ENCODE measurements at regions not wholly inside any gene's neighbourhood (a gene's known extent, or its start where the extent isn't known, plus 50 kb on each side); places are given as distances from the start of the nearest gene placed in this dataset.

DNA sequence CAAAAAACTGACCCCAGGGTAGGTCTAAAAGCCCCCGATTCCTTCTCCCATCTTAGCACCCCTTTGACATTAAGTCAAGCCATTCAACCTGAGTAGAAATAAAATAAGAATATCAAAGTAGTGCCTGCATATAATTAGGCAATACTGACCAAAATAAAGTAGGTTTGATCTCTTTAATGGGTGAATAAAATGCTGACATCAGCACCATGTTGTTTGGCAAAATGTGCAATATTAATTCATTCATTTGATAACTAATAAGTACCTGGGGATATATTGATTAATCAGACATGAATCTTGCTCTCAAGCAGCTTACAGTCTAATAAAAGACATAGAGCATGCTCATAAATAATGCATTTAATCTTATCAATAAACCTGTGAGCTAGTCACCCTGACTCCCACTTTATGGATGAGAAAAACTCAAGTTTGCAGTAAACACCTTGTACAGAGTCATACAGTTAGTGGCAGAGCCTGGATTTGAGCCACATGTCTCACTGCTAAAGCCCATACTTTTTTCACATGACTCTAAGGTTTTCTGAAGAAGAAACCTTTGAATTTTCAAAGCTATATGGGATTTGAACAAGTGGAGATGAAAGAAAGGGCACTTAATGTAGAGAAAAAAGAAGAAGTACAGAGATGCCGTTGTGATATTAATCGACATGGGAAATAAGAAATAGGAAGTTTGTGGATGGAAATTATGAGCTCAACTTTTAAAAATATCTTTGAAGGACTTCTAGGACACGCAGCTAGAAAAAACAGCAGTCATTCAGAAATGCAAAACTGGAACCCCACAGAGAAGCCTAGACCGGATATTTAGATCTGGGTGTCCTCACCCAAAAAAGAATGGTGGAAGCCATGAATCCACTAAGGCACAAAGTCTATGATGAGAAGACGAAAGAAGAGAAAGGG, 183.9 kb downstream of the TOMM20 start:
- Mint-ChIP-seq H3K4me1 (ENCODE audit: low read depth) (peaks cover 16% of the 10 kb centered on the region), H3K27ac (peak overlapping the region; percentile 83), H3K36me3 (ENCODE audit: low read depth) (peaks cover 2% of the 10 kb centered on the region), H3K4me3 (no peak overlapping the region), H3K27me3 (no peaks in the 10 kb centered on the region), H3K9me3 (peaks cover 12% of the 10 kb centered on the region)
- POLR2A ChIA-PET = interaction anchor here (1.0 to 1.1 kb wide), 3 partner anchors 15 to 173 kb away, joined by 3 to 4 read pairs (median 3); no protein-coding TSS in a partner anchor
- TF ChIP-seq, protein P1, sequence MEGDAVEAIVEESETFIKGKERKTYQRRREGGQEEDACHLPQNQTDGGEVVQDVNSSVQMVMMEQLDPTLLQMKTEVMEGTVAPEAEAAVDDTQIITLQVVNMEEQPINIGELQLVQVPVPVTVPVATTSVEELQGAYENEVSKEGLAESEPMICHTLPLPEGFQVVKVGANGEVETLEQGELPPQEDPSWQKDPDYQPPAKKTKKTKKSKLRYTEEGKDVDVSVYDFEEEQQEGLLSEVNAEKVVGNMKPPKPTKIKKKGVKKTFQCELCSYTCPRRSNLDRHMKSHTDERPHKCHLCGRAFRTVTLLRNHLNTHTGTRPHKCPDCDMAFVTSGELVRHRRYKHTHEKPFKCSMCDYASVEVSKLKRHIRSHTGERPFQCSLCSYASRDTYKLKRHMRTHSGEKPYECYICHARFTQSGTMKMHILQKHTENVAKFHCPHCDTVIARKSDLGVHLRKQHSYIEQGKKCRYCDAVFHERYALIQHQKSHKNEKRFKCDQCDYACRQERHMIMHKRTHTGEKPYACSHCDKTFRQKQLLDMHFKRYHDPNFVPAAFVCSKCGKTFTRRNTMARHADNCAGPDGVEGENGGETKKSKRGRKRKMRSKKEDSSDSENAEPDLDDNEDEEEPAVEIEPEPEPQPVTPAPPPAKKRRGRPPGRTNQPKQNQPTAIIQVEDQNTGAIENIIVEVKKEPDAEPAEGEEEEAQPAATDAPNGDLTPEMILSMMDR (IDR thresholded peaks at IDR 0.05) = no peak
- no peak for DNase-seq
- peak; percentile 34 for ATAC-seq
- intact Hi-C loops (cut with micrococcal nuclease) = no loop called here
- CTCF ChIA-PET = interaction anchor here (0.5 to 1.1 kb wide), 3 partner anchors 10 to 31 kb away, joined by 3 to 4 read pairs (median 4); no protein-coding TSS in a partner anchor

DNA sequence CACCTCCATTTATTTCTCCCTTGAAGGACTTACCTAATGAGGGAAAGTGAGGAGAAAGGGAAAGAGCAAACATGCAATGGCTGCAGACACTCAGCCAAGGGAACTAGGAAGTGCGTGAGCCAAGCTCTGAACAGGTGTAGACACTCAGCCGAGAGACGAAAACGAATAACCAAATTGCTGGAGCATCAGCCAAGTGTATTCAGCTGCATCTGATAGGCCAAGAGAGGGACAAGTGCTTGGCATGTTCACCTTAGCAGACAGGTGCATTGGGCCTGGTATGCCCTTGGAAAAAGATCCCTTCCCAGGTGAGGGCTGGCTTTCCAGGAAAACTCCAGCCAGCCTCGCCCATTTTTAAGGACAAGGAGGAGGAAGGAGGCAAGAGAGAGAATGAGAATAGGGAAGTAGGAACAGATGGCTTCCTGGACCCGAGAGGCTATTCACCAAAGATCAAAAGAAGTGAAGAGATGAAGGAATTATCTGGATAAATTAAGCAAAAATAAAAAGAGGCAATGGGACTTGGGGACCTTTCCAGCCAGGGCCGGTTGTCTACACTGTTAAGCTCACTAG, 184.7 kb downstream of the TOMM20 start:
- Mint-ChIP-seq H3K36me3 (ENCODE audit: low read depth) (peaks cover 2% of the 10 kb centered on the region), H3K4me1 (ENCODE audit: low read depth) (peaks cover 16% of the 10 kb centered on the region), H3K27me3 (no peaks in the 10 kb centered on the region), H3K4me3 (no peak overlapping the region), H3K27ac (no peak overlapping the region), H3K9me3 (peaks cover 4% of the 10 kb centered on the region)
- TF ChIP-seq, protein P1 (IDR thresholded peaks at IDR 0.05) = no peak
- intact Hi-C loops (cut with micrococcal nuclease) = no loop called here
- DNase-seq = no peak
- CTCF ChIA-PET = interaction anchor here (1.1 kb wide), 1 partner anchor 16 kb away, joined by 3 read pairs; no protein-coding TSS in a partner anchor
- ATAC-seq = no peak
- POLR2A ChIA-PET = interaction anchor here (0.8 to 1.3 kb wide), 3 partner anchors 14 to 18 kb away, joined by 3 read pairs; no protein-coding TSS in a partner anchor

DNA sequence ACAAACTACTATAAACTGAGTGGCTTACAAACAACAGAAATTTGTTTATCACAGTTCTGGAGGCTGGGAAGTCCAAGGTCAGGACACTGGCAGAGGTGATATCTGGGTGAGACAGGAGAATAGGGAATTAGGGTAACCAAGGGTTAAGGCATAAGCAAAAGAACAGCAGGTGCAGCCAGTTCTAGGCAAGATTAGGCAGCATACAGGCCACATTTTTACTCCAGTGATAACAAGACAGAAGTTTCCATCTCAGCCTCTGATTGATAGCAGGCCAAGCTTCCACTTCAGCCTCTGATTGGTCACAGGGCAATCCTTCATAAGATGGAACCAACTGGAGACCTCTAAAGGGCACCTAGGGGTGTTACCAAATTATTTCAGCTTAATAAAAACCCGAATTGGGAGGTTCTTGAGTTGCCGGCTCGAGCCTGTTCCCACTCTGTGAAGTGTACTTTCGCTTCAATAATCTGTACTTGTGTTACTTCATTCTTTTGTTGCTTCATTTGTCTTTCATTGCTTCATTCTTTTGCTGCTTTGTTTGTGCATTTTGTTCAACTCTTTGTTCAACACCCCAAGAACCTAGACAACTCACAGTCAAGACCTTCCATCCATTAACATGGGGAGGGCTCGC, 185.6 kb downstream of the TOMM20 start:
- Mint-ChIP-seq H3K27ac (no peak overlapping the region), H3K9me3 (peaks cover 4% of the 10 kb centered on the region), H3K4me1 (ENCODE audit: low read depth) (peaks cover 19% of the 10 kb centered on the region), H3K36me3 (ENCODE audit: low read depth) (peaks cover 2% of the 10 kb centered on the region), H3K4me3 (no peak overlapping the region), H3K27me3 (no peaks in the 10 kb centered on the region)
- ChIA-PET POLR2A (interaction anchor here (0.8 to 1.3 kb wide), 2 partner anchors 15 to 19 kb away, joined by 3 read pairs; no protein-coding TSS in a partner anchor), CTCF (interaction anchor here (0.6 to 1.1 kb wide), 2 partner anchors 15 to 161 kb away, joined by 3 read pairs; no protein-coding TSS in a partner anchor)
- intact Hi-C loops (cut with micrococcal nuclease) = no loop called here
- TF ChIP-seq, protein P1 (IDR thresholded peaks at IDR 0.05) = no peak
- DNase-seq (no peak), ATAC-seq (peak; percentile 39)

DNA sequence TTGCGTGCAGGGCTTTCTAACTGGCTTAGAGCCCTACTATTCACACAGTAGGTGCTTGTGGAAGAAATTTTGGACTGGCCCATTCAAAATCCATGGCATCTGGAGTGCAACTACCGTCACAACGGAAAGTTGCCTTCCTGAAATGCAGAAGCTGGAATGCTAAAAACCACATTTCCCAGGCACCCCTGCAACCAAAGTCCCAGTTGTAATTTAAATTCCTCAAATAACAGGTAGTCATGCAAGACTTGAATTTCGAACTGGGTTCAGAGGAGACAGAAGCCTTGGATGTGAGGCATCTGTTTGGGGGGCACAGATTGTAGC, 186.7 kb downstream of the TOMM20 start:
- no peak overlapping the region for H3K27ac Mint-ChIP-seq
- ATAC-seq (no peak), DNase-seq (no peak)
- no peaks in the 10 kb centered on the region for H3K27me3 Mint-ChIP-seq
- peaks cover 28% of the 10 kb centered on the region for H3K4me1 Mint-ChIP-seq (ENCODE audit: low read depth)
- TF ChIP-seq, protein P1 (IDR thresholded peaks at IDR 0.05) = no peak
- H3K36me3 Mint-ChIP-seq (ENCODE audit: low read depth) = peaks cover 2% of the 10 kb centered on the region
- POLR2A ChIA-PET = interaction anchor here (1.0 to 1.3 kb wide), 2 partner anchors 9 to 16 kb away, joined by 3 to 5 read pairs; no protein-coding TSS in a partner anchor
- no peak overlapping the region for H3K4me3 Mint-ChIP-seq
- CTCF ChIA-PET = no interaction called here
- peaks cover 4% of the 10 kb centered on the region for H3K9me3 Mint-ChIP-seq
- intact Hi-C loops (cut with micrococcal nuclease) = no loop called here

All from activated CD8-positive, alpha-beta T cell treated with anti-CD3 and anti-CD28 coated beads for 36 hours (primary cell).